Progenitor cell of endocrine pancreas (in vitro differentiated cells): ENCODE measurements at regions not wholly inside any gene's neighbourhood (a gene's known extent, or its start where the extent isn't known, plus 50 kb on each side); places are given as distances from the start of the nearest gene placed in this dataset.
"Not testable (repeated sequence)": the region's sequence is repeated elsewhere in the genome, so short reads cannot be mapped to it uniquely, and the experiment has no call there.

Experiments
- DNase-seq: peaks from one replicate; pipeline ENCODE4 v3.0.0; 2021; ENCODE audit warnings: low spot score; ENCODE audit not compliant: unreplicated experiment
- H3K27ac Mint-ChIP-seq: 2 replicates; pipeline ENCODE4 v1.8.0; 2021; ENCODE audit warnings: mild to moderate bottlenecking, moderate library complexity, mixed read lengths
- H3K27me3 Mint-ChIP-seq: 2 replicates; pipeline ENCODE4 v1.8.0; 2021; ENCODE audit warnings: mixed read lengths
- H3K36me3 Mint-ChIP-seq: 2 replicates; pipeline ENCODE4 v1.8.0; 2022; ENCODE audit warnings: mixed read lengths; ENCODE audit not compliant: insufficient read depth
- H3K4me1 Mint-ChIP-seq: 2 replicates; pipeline ENCODE4 v1.8.0; 2021; ENCODE audit warnings: low read depth, mixed read lengths
- H3K4me3 Mint-ChIP-seq: 2 replicates; pipeline ENCODE4 v1.8.0; 2021; ENCODE audit warnings: low read depth, mild to moderate bottlenecking, moderate library complexity, mixed read lengths
- H3K9me3 Mint-ChIP-seq: 2 replicates; pipeline ENCODE4 v1.8.0; 2021; ENCODE audit warnings: low read depth, mixed read lengths
- CTCF ChIP-seq: fragments of 200-600 bp; sonication (generic); IDR thresholded peaks from one replicate; pipeline ENCODE4 v1.5.0; 2021; ENCODE audit warnings: antibody characterized with exemption, mild to moderate bottlenecking; ENCODE audit not compliant: unreplicated experiment

GRCh38 chr4:4947721-4948120, 71.5 kb downstream of the CYTL1 start:
- Mint-ChIP-seq H3K27me3 (peaks cover 26% of the 10 kb centered on the region), H3K36me3 (no peaks in the 10 kb centered on the region), H3K27ac (no peak overlapping the region), H3K4me3 (no peak overlapping the region), H3K9me3 (no peaks in the 10 kb centered on the region), H3K4me1 (no peaks in the 10 kb centered on the region)
- TF ChIP-seq CTCF = no peak
- DNase-seq = no peak

GRCh38 chr4:4948370-4948769, 70.9 kb downstream of the CYTL1 start:
- no peak for DNase-seq
- Mint-ChIP-seq H3K36me3 (no peaks in the 10 kb centered on the region), H3K4me1 (no peaks in the 10 kb centered on the region), H3K9me3 (no peaks in the 10 kb centered on the region), H3K27ac (no peak overlapping the region), H3K27me3 (peaks cover 26% of the 10 kb centered on the region), H3K4me3 (no peak overlapping the region)
- no peak for TF ChIP-seq CTCF

GRCh38 chr4:4950561-4951290, 68.5 kb downstream of the CYTL1 start:
- H3K27me3 Mint-ChIP-seq = peaks cover 19% of the 10 kb centered on the region
- H3K27ac Mint-ChIP-seq = no peak overlapping the region
- no peak for DNase-seq
- no peak overlapping the region for H3K4me3 Mint-ChIP-seq
- no peaks in the 10 kb centered on the region for H3K36me3 Mint-ChIP-seq
- no peak for TF ChIP-seq CTCF
- no peaks in the 10 kb centered on the region for H3K4me1 Mint-ChIP-seq
- no peaks in the 10 kb centered on the region for H3K9me3 Mint-ChIP-seq

GRCh38 chr4:4952273-4952672, 67.0 kb downstream of the CYTL1 start:
- DNase-seq = no peak
- Mint-ChIP-seq H3K4me3 (no peak overlapping the region), H3K27me3 (peaks cover 13% of the 10 kb centered on the region), H3K9me3 (no peaks in the 10 kb centered on the region), H3K36me3 (no peaks in the 10 kb centered on the region), H3K4me1 (no peaks in the 10 kb centered on the region), H3K27ac (no peak overlapping the region)
- TF ChIP-seq CTCF = no peak

- H3K27ac Mint-ChIP-seq = not testable (repeated sequence)
- H3K4me3 Mint-ChIP-seq = peak overlapping the region; percentile 67
Measured at GRCh38 chr4:4959344-4960074, 59.7 kb downstream of the CYTL1 start.

More at GRCh38 chr4:4959344-4960074, 59.7 kb downstream of the CYTL1 start:
- not testable (repeated sequence) for H3K27me3 Mint-ChIP-seq, H3K36me3 Mint-ChIP-seq, DNase-seq, H3K4me1 Mint-ChIP-seq
- H3K9me3 Mint-ChIP-seq = peaks cover 25% of the 10 kb centered on the region
